SHP77 treated with DMSO at 0.1 percent for 48 hours (cell line): ENCODE measurements at regions not wholly inside any gene's neighbourhood (a gene's known extent, or its start where the extent isn't known, plus 50 kb on each side); places are given as distances from the start of the nearest gene placed in this dataset.
"Not testable (repeated sequence)": the region's sequence is repeated elsewhere in the genome, so short reads cannot be mapped to it uniquely, and the experiment has no call there.

Experiments
- DNase-seq: peaks from one replicate; lab custom pipeline; 2025; lab: John Stamatoyannopoulos, UW

GRCh38 chr11:42976636-42977217, 335.1 kb upstream of the API5 start:
- no peak for DNase-seq

DNA sequence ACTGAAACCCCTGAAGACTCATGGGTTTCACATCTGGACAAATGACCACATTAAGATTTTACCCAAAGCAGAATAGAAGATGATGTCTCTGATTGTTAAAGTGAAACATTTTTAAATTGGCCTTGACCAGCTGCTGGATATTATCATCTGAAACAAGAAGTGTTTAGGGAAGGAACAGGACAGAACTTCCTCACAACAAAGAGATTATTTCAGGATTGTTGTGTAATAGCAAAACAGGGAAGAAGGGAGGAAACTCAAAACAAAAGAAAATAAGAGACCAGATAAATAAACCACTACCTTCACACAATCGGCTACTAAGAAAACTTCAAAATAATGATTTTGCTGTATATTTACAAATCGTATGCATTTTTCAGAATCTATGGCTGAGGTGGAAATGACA, 319.2 kb upstream of the API5 start:
- DNase-seq, result no peak

GRCh38 chr11:42996421-42997307, 315.1 kb upstream of the API5 start:
- no peak for DNase-seq

DNA sequence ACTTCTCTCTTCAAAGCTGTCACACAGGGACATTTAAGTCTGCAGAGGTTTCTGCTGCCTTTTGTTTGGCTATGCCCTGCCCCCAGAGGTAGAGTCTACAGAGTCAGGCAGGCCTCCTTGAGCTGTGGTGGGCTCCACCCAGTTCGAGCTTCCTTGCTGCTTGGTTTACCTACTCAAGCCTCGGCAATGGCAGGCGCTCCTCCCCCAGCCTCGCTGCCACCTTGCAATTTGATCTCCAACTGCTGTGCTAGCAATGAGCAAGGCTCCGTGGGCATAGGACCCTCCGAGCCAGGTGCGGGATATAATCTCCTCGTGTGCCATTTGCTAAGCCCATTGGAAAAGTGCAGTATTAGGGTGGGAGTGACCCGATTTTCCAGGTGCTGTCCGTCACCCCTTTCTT, 306.9 kb upstream of the API5 start:
- DNase-seq, result not testable (repeated sequence)

GRCh38 chr11:43010042-43010441, 301.8 kb upstream of the API5 start:
- DNase-seq, result no peak

- no peak for DNase-seq
Measured at GRCh38 chr11:43012606-43013005, 299.2 kb upstream of the API5 start.

DNA sequence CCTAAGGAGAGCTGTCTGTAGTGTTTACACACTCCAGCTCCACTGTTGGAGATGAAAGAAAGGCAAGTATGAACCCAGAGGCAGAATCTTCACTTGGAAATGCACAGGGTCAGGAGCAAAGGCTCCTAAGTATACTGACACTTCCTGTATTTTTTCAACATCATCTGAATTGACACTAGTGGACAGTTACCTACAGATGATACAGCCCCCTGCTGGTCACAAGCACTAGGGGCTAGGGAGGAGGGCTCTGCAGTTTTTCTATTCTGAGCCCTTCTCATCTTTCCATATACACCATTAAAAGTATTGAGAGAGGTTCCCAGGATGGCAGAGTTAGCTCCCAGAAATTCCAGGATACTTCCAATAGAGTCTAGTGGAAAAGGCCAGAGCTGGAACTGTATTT, 290.3 kb upstream of the API5 start:
- DNase-seq, result no peak

DNA sequence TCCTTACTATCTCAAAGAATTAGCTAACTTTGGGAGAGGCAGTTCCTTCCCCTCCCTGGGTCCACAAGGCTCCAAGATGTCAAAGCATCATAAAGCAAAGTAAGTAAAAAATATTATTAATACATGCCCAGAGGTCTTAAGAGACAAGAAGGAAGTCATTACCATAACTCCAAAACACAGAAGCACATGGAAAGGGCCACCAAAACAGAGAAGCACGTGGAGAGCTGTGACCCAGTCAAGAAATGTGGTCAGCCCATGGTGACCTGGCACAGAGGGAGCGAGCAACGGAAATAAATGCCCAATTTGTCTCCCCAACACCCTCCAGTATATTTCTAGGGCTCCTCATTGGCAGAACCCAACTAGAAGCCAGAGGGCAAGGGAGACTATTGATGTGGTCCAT, 277.5 kb upstream of the API5 start:
- DNase-seq, result no peak

DNA sequence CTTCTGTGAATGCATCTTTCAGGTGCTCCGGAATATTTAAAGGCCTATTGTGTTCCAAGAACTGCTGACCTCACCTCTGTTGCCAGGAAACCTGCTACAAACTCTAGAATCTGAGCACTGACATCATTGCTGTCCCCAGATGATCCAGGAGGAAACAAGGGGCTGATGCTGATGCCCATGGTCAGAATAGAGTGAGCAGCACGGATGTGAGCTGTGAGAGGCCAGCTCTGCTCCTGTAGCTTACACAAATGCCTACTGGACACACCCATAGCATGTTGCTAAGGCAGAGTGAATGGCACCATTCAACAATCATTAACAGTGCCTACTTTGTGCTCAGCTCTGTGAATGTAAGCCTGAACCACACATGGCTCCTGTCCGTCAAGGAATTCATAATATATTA, 276.7 kb upstream of the API5 start:
- DNase-seq, result no peak

DNA sequence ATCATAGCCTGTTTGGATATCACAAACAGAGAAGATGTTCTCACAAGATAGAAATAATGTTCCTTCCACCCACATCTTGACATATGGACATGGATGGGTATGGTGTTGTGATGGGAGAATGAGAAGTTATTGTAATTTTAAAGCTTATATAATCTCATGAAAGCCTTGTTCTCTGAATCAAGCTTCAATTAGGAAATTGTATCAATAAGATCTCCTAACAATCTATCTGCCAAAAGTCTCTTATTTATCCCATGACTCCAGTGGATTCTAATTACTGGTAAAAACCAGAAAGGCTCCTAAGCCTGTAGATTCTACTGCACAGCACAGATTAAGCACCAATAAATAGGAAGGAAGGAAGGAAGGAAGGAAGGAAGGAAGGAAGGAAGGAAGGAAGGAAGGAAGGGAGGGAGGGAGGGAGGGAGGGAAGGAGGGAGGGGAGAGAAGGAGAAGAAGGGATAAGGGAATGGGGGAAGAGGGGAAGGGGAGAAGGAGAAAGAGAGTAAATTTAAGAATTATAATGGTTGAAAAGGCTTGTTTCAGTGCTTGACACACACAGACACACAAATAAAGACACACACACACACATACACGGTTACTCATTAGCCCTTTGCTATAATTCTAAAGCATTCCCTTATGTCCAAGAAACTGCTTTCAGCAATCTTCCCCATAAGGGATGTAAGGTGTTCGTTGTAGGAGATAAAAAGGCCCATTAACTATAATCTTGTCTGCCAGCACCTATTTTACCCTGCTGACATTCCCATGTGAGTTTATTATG, 258.0 kb upstream of the API5 start:
- DNase-seq, result no peak

DNA sequence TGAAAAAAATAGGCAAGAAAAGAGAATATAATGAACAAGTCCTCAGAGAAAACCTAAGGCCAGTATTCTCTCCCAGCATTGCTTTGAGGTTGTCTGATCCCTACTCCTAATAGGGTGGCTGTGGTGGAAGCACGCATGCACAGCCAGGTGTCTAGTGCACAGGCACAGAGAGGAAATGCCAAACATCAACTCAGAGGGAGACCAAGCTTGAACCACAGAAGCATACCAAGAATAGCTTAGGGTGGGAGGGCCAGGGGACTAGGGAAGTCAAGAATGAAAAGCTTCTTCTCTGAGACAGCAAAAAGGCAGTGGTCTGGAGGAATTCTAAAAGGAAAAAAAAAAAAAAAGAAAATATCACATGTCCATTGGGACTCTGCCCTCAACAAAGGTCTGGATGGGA, 244.1 kb upstream of the API5 start:
- DNase-seq, result no peak

DNA sequence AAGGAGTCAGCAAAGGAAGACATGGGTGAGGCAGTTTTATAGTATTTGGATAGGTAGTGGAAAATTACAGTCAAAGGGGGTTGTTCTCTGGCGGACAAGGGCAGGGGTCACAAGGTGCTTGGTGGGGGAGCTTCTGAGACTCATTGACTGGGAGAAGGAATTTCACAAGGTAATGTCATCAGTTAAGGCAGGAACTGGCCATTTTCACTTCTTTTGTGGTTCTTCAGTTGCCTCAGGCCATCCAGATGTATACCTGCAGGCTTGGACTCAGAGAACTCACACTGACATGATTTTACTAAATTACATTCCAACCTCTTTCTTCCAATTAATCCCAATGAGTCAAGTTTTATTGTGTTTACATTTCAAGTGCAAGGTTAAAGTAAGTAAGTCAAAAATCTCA, 240.5 kb upstream of the API5 start:
- no peak for DNase-seq

DNA sequence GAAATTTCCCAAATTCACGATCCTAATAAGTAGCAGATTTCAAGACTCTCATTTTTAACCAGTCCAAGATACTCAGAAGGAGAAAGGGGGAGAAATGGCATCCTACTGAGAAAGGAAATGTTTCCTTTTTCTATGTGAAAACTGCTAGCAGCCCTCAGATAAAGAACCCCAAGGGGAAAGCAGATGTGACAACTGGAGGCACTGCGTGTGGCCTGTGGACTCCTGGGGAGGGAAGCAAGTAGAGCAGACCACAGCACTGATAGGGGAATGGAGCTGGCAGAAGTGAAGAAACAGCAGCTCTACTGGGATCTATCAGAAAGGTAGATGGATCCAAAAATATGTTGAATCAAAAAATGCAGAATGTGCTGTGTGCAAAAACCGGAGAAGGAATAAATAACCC, 239.7 kb upstream of the API5 start:
- DNase-seq, result no peak

DNA sequence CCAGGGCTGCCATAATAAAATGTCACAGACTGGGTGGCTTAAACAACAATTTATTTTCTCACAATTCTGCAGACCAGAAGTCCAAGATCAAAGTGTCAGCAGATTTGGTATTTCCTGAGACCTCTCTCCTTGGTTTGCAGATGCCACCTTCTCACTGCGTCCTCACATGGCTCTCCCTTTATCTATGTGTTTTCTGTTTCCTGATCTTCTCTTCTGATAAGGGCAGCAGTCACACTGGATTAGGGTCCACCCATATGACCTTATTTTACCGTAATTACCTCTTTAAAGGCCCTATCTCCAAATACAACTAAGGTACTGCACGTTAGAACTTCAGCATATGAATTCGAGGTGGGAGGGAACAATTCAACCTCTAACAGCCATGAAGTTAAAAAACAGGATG, 238.9 kb upstream of the API5 start:
- no peak for DNase-seq

- no peak for DNase-seq
Measured at GRCh38 chr11:43074810-43075209, 237.0 kb upstream of the API5 start.

GRCh38 chr11:43101113-43101512, 210.7 kb upstream of the API5 start:
- no peak for DNase-seq

DNA sequence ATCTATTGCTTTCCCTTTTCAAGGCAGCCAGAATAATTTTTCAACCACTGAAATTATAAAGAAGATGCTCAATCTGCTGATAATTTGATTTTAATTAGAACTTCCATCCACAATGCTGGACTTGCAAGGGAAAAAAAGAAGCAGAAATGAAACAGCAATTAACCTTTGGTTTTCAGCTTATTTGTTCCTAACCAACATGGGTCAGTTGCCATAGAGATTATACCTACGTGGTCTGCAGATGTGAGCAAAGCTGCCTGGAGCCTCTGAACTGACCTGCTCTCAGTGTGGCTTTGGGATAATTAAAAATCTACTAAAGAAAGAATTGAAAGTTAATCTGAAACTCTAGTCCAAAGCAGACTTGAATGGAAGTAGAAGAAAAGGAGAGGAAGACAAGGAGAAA, 195.7 kb upstream of the API5 start:
- DNase-seq, result no peak

DNA sequence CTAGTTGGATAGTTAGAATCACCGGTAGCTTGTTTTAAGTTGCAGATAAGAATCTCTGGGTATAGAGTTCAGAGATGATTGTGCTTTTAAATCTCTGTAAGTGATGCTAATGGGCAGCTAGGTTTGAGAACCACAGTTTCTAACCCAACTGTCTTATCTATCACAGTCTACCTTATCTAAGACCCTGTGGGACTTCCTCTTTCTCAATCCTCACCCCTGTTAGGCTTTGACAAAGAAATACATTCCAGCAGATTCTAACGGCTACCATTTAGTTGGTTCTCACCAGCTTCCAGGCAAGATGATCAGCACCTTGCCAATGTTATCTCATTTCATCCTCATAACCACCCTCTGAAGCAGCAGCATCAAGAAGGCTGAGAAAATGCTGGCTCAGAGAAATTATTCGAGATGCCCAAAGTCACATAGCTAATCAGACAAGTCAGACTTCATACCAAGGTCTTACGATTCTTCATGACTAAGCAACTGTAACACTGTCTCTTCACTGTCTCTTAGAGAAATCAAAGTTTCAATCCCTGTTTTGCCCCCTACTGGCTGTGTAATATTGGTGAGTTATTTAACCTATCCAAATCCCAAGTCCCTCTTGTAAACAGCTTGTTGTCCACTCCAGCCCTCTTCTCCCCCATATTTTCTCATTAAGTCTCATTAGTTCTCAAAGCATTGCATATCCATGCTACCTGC, 192.4 kb upstream of the API5 start:
- DNase-seq, result no peak

DNA sequence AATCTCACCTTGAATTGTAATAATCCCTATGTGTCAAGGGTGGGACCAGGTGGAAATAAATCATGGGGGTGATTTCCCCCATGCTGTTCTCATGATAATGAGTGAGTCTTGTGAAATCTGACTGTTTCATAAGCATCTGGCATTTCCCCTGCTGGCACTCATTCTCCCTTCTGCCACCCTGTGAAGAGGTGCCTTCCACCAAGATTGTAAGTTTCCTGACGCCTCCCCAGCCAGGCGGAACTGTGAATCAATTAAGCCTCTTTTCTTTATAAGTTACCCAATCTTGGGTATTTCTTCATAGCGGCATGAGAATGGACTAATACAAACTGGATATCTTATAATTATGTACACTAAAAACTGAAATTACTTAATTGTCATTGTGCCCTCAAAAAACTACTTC, 189.2 kb upstream of the API5 start:
- DNase-seq, result no peak

GRCh38 chr11:43123443-43123842, 188.4 kb upstream of the API5 start:
- no peak for DNase-seq

- DNase-seq, result no peak
Measured at GRCh38 chr11:43124272-43124935, 187.4 kb upstream of the API5 start.

- no peak for DNase-seq
Measured at GRCh38 chr11:43129329-43129728, 182.5 kb upstream of the API5 start.
